K562 (cell line): ENCODE measurements at regions not wholly inside any gene's neighbourhood (a gene's known extent, or its start where the extent isn't known, plus 50 kb on each side); places are given as distances from the start of the nearest gene placed in this dataset.

ENCODE experiments used
- ATAC-seq: fragments of 200-7000 bp; cut with Tn5 transposase; 3 replicates; pipeline ENCODE4 v1.9.1; 2020; ENCODE audit warnings: moderate library complexity
- BruUV-seq: library from RNA; stranded (reverse); fragments of 400-500 nt; replicated peaks from 2 replicates; lab custom pipeline; 2021; lab: Mats Ljungman, UMichigan
- CTCF ChIA-PET: fragments of 300-600 bp; formaldehyde crosslinking; extraction: SDS; loops from one replicate; lab custom pipeline; 2021; ENCODE audit warnings: low intra/inter-chr PET ratio; lab: Yijun Ruan, JAX
- POLR2A ChIA-PET: fragments of 300-600, 350-650 bp; sonication (Branson Sonifier 250); formaldehyde crosslinking; extraction: SDS; loops from one replicate; lab custom pipeline; 2021; ENCODE audit warnings: antibody characterized with exemption, inconsistent platforms; lab: Yijun Ruan, JAX
- DNase-seq, 4 experiments: peaks; one replicate each; pipeline versions ENCODE4 v3.0.0 to v3.0.0-alpha.2; 2011 to 2018; ENCODE audit warnings: low spot score in 3 of 4, mixed read lengths in 3 of 4; ENCODE audit errors: extremely low read depth in 1 of 4
- FAIRE-seq: peaks from 2 replicates; lab custom pipeline; 2011; peaks lifted over from hg19 to GRCh38; lab: Jason Lieb, UNC
- H2AFZ ChIP-seq: 2 replicates; pipeline ENCODE4 v1.6.0; 2011; ENCODE audit warnings: low read depth, low read length, control low read depth, inconsistent platforms
- H3K27ac ChIP-seq: fragments of 200-600 bp; 3 replicates; pipeline ENCODE4 v1.8.0; 2011; ENCODE audit warnings: low read depth, mild to moderate bottlenecking, control low read depth, inconsistent platforms, low read length, moderate library complexity, mixed read lengths; ENCODE audit errors: extremely low read depth
- H3K27me3 ChIP-seq, 2 experiments: fragments of 300-600 bp in 1 of 2; 2 replicates in 1 of 2; 3 replicates in 1 of 2; pipeline versions ENCODE4 v1.6.0 to v1.8.0; 2011; ENCODE audit warnings: inconsistent platforms in 2 of 2, low read length in 2 of 2, mild to moderate bottlenecking in 1 of 2, mixed read lengths in 1 of 2, moderate library complexity in 1 of 2; ENCODE audit not compliant: control insufficient read depth in 2 of 2, insufficient read depth in 2 of 2
- H3K36me3 ChIP-seq: fragments of 300-600 bp; 3 replicates; pipeline ENCODE4 v1.8.0; 2011; ENCODE audit warnings: mild to moderate bottlenecking, low read length, inconsistent platforms; ENCODE audit not compliant: control insufficient read depth, insufficient read depth
- H3K4me1 ChIP-seq, 2 experiments: fragments of 200-600 bp in 1 of 2; replicated peaks in 1 of 2; 2 replicates in 1 of 2; 3 replicates in 1 of 2; pipeline versions ENCODE4 v1.5.1 to v1.8.0; 2011; ENCODE audit warnings: inconsistent platforms in 2 of 2, low read length in 2 of 2, mild to moderate bottlenecking in 1 of 2, mixed read lengths in 1 of 2, moderate library complexity in 1 of 2; ENCODE audit not compliant: control insufficient read depth in 2 of 2, insufficient read depth in 2 of 2
- H3K4me2 ChIP-seq: 2 replicates; pipeline ENCODE4 v1.6.1; 2011; ENCODE audit warnings: low read length, control low read depth, inconsistent platforms, mixed read lengths; ENCODE audit not compliant: insufficient read depth
- H3K4me3 ChIP-seq: fragments of 200-600 bp; sonication (generic), shearing (Covaris generic); 2 replicates; pipeline ENCODE4 v1.5.1; 2016; ENCODE audit warnings: control low read depth, inconsistent platforms
- H3K79me2 ChIP-seq: fragments of 200-600 bp; 3 replicates; pipeline ENCODE4 v1.8.0; 2011; ENCODE audit warnings: low read length, inconsistent platforms; ENCODE audit not compliant: control insufficient read depth, insufficient read depth
- H3K9ac ChIP-seq, 2 experiments: 2 replicates each; pipeline versions ENCODE4 v1.6.0 to v1.6.1; 2011; ENCODE audit warnings: low read depth in 2 of 2, low read length in 2 of 2, control low read depth in 1 of 2, inconsistent platforms in 1 of 2, mild to moderate bottlenecking in 1 of 2, mixed read lengths in 1 of 2; ENCODE audit not compliant: insufficient read depth in 1 of 2
- H3K9me1 ChIP-seq: one replicate; pipeline ENCODE4 v1.6.0; 2011; ENCODE audit warnings: inconsistent platforms, mild to moderate bottlenecking, low read length, moderate library complexity; ENCODE audit not compliant: control insufficient read depth, insufficient read depth
- H3K9me3 ChIP-seq: replicated peaks from 2 replicates; pipeline ENCODE4 v1.5.1; 2011; ENCODE audit warnings: low read depth, low read length, inconsistent platforms; ENCODE audit not compliant: control insufficient read depth, insufficient read depth
- H4K20me1 ChIP-seq: replicated peaks from 2 replicates; pipeline ENCODE4 v1.6.1; 2011; ENCODE audit warnings: low read length, inconsistent platforms, mixed read lengths; ENCODE audit not compliant: control insufficient read depth, insufficient read depth
- ARHGAP35 ChIP-seq: fragments of 450-650 bp; IDR thresholded peaks from 2 replicates; pipeline ENCODE4 v1.6.1; 2018; ENCODE audit not compliant: partially characterized antibody
- CGGBP1 ChIP-seq: fragments of 250-450 bp; sonication (Bioruptor Pico); IDR thresholded peaks from 2 replicates; pipeline ENCODE4 v1.9.0; 2021; ENCODE audit warnings: mild to moderate bottlenecking
- HDAC1 ChIP-seq, 2 experiments: fragments of 450-650 bp; IDR thresholded peaks; 2 replicates each; pipeline ENCODE4 v1.6.1; 2016 to 2017; ENCODE audit warnings: inconsistent platforms in 1 of 2, mild to moderate bottlenecking in 1 of 2, moderate library complexity in 1 of 2
- HDGF ChIP-seq: fragments of 450-650 bp; IDR thresholded peaks from 2 replicates; pipeline ENCODE4 v1.6.1; 2016
- HNRNPLL ChIP-seq: fragments of 200-400 bp; formaldehyde crosslinking; IDR thresholded peaks from 2 replicates; pipeline ENCODE4 v1.6.1; 2017; ENCODE audit warnings: low read length, low read depth, mild to moderate bottlenecking; ENCODE audit not compliant: poor library complexity, severe bottlenecking
- SIN3B ChIP-seq: fragments of 450-650 bp; IDR thresholded peaks from 2 replicates; pipeline ENCODE4 v1.6.1; 2017; ENCODE audit warnings: low read depth, mild to moderate bottlenecking, moderate library complexity
- SLC30A9 ChIP-seq: fragments of 250-450 bp; sonication (Bioruptor Pico); IDR thresholded peaks from 2 replicates; pipeline ENCODE4 v1.8.0; 2022; ENCODE audit warnings: mild to moderate bottlenecking, moderate library complexity
- SRSF7 ChIP-seq: fragments of 200-400 bp; formaldehyde crosslinking; optimal IDR thresholded peaks from 2 replicates; pipeline ENCODE3; 2017; ENCODE audit warnings: mild to moderate bottlenecking, low read depth, low read length
- TAL1 ChIP-seq: fragments of 450-650 bp; IDR thresholded peaks from 2 replicates; pipeline ENCODE4 v1.6.1; 2016; ENCODE audit warnings: mild to moderate bottlenecking
- XRCC5 ChIP-seq: fragments of 200-400 bp; formaldehyde crosslinking; IDR thresholded peaks from 2 replicates; pipeline ENCODE4 v1.6.1; 2017; ENCODE audit warnings: low read depth, mild to moderate bottlenecking, low read length
- YBX1 ChIP-seq: fragments of 450-650 bp; IDR thresholded peaks from 2 replicates; pipeline ENCODE4 v1.7.1; 2016; ENCODE audit warnings: mild to moderate bottlenecking
- ZNF431 ChIP-seq: sonication (generic); formaldehyde crosslinking; IDR thresholded peaks from 2 replicates; pipeline ENCODE4 v1.8.0; 2022; ENCODE audit warnings: mild to moderate bottlenecking, missing genetic modification reagents
- ZNF436 ChIP-seq: fragments of 250-450, 450-650 bp; sonication (Bioruptor Pico); formaldehyde crosslinking; IDR thresholded peaks from 2 replicates; pipeline ENCODE4 v1.7.0; 2020; ENCODE audit warnings: mild to moderate bottlenecking
- ZNF79 ChIP-seq: fragments of 250-450 bp; sonication (Bioruptor Pico); IDR thresholded peaks from 2 replicates; pipeline ENCODE4 v1.4.0; 2020; ENCODE audit warnings: low read depth, mild to moderate bottlenecking, moderate library complexity
- WGBS: fragments of 100-300 bp; shearing (Covaris generic); methylation state at CpG from one replicate; pipeline ENCODE4 v1.1.6; 2016; ENCODE audit warnings: low coverage, mixed read lengths; ENCODE audit not compliant: insufficient coverage; ENCODE audit errors: missing lambda C conversion rate; 5-methylcytosine and 5-hydroxymethylcytosine counted together
- in situ Hi-C: fragments of 300-500 bp; cut with MboI; formaldehyde crosslinking; loops from 4 replicates; pipeline ENCODE4 v1.15.0; 2018; ENCODE audit warnings: inconsistent platforms, mixed read lengths
- intact Hi-C: fragments of 100-400 bp; cut with micrococcal nuclease; formaldehyde crosslinking; loops from 2 replicates; pipeline ENCODE4 v1.14.2; 2022
- TF ChIP-seq, protein P1 (sequence below): sonication (generic); formaldehyde crosslinking; IDR thresholded peaks from 2 replicates; pipeline ENCODE4 v1.8.1; 2023; ENCODE audit warnings: mild to moderate bottlenecking, missing genetic modification reagents

- Histone ChIP-seq H3K4me3 (no peak overlapping the region), H3K9me1 (no peaks in the 10 kb centered on the region), H3K36me3 (no peaks in the 10 kb centered on the region), H3K4me1 (no peaks in the 10 kb centered on the region), H4K20me1 (peaks cover 5% of the 10 kb centered on the region; the same call in 1 of the 2 replicates), H3K27me3 (peaks cover 5 to 17% of the 10 kb centered on the region in 2 experiments; a peak in 4 of 5 replicates), H3K4me2 (no peak overlapping the region), H2AFZ (no peak overlapping the region), H3K27ac (no peak overlapping the region), H3K79me2 (no peaks in the 10 kb centered on the region), H3K9ac (no peak overlapping the region; a peak in 1 of 4 replicates), H3K9me3 (no peaks in the 10 kb centered on the region)
- FAIRE-seq (no peak), DNase-seq (no peak), ATAC-seq (no peak)
- in situ Hi-C loops, result no loop called here
- BruUV-seq, result no TSS peak
- POLR2A ChIA-PET, result interaction anchor here (0.5 to 1.6 kb wide), 3 partner anchors 11 to 404 kb away, joined by 3 to 6 read pairs (median 3); no protein-coding TSS in a partner anchor
- no peak for TF ChIP-seq XRCC5
- TF ChIP-seq SLC30A9 (CRISPR knock-in tag), result no peak
- TF ChIP-seq ZNF431 (CRISPR knock-in tag), result no peak
- no peak for TF ChIP-seq HDAC1 (IDR thresholded peaks at IDR 0.05)
- TF ChIP-seq YBX1, result no peak
- no peak for TF ChIP-seq TAL1
- TF ChIP-seq HDGF, result no peak
- no peak for TF ChIP-seq SIN3B
- no peak for TF ChIP-seq SRSF7
- no peak for TF ChIP-seq CGGBP1 (CRISPR knock-in tag)
- no peak for TF ChIP-seq ZNF79 (CRISPR knock-in tag)
- TF ChIP-seq ARHGAP35, result no peak
- no peak for TF ChIP-seq HNRNPLL
- no peak for TF ChIP-seq ZNF436
- TF ChIP-seq, protein P1, sequence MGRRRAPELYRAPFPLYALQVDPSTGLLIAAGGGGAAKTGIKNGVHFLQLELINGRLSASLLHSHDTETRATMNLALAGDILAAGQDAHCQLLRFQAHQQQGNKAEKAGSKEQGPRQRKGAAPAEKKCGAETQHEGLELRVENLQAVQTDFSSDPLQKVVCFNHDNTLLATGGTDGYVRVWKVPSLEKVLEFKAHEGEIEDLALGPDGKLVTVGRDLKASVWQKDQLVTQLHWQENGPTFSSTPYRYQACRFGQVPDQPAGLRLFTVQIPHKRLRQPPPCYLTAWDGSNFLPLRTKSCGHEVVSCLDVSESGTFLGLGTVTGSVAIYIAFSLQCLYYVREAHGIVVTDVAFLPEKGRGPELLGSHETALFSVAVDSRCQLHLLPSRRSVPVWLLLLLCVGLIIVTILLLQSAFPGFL (CRISPR knock-in tag), result no peak
- intact Hi-C loops, result no loop called here
- CTCF ChIA-PET, result no interaction called here
- 62% methylated on average over 13 of the region's 13 CpGs for WGBS
These were observed 71.7 kb downstream of the C16orf95 start for GRCh38 chr16:87245511-87245910.
